ENCODE measurements at regions not wholly inside any gene's neighbourhood (a gene's known extent, or its start where the extent isn't known, plus 50 kb on each side); places are given as distances from the start of the nearest gene placed in this dataset.

DNA sequence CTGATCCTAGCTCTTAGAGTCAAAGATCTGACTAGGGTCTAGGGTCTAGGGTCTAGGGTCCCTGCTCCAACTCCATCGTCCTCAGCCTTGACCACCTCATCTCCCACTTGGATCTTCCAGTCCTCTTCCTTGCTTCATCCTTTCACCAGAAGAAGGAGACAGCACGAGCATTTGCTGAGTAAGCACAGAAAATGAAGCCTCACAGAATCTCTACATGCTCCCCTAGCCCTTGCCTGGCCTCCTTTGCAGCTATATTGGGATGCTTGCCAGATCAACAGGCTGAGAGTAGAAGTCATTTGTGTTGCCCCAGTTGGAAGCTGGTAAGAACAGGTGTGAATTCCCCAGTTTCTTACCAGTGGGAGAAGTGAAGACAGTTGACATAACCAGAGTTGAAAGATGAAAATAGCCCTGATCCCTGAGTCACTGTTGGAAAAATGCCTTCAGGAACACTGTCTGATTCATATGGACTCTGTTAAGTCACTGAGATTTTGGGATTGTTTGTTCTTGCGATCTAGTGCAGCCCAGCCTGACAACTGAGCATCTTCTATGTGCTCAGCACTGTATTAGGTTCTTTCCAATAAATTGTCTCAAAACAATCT, 552.5 kb downstream of the INSC start:
- TF ChIP-seq, protein P1, sequence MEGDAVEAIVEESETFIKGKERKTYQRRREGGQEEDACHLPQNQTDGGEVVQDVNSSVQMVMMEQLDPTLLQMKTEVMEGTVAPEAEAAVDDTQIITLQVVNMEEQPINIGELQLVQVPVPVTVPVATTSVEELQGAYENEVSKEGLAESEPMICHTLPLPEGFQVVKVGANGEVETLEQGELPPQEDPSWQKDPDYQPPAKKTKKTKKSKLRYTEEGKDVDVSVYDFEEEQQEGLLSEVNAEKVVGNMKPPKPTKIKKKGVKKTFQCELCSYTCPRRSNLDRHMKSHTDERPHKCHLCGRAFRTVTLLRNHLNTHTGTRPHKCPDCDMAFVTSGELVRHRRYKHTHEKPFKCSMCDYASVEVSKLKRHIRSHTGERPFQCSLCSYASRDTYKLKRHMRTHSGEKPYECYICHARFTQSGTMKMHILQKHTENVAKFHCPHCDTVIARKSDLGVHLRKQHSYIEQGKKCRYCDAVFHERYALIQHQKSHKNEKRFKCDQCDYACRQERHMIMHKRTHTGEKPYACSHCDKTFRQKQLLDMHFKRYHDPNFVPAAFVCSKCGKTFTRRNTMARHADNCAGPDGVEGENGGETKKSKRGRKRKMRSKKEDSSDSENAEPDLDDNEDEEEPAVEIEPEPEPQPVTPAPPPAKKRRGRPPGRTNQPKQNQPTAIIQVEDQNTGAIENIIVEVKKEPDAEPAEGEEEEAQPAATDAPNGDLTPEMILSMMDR (IDR thresholded peaks at IDR 0.05) = no peak
- no peak for TF ChIP-seq POLR2A (IDR thresholded peaks at IDR 0.05)

All from breast epithelium (tissue), 3 donors.